ENCODE measurements at regions not wholly inside any gene's neighbourhood (a gene's known extent, or its start where the extent isn't known, plus 50 kb on each side); places are given as distances from the start of the nearest gene placed in this dataset.
"Not testable (repeated sequence)": the region's sequence is repeated elsewhere in the genome, so short reads cannot be mapped to it uniquely, and the experiment has no call there.

- no peak for DNase-seq (ENCODE audit: low spot score)
These were observed 1331.1 kb downstream of the ADGRL3 start for GRCh38 chr4:62531264-62531663.

GRCh38 chr4:62528874-62529273 is 1328.7 kb downstream of the ADGRL3 start:
- no peak for DNase-seq (ENCODE audit: low spot score)

- no peak for DNase-seq (ENCODE audit: low spot score)
These were observed 1326.5 kb downstream of the ADGRL3 start for GRCh38 chr4:62526671-62527070.

GRCh38 chr4:62523256-62523655 is 1323.1 kb downstream of the ADGRL3 start:
- no peak for DNase-seq (ENCODE audit: low spot score)

- no peak for DNase-seq (ENCODE audit: low spot score)
These were observed 1322.1 kb downstream of the ADGRL3 start for GRCh38 chr4:62522273-62522672.

DNA sequence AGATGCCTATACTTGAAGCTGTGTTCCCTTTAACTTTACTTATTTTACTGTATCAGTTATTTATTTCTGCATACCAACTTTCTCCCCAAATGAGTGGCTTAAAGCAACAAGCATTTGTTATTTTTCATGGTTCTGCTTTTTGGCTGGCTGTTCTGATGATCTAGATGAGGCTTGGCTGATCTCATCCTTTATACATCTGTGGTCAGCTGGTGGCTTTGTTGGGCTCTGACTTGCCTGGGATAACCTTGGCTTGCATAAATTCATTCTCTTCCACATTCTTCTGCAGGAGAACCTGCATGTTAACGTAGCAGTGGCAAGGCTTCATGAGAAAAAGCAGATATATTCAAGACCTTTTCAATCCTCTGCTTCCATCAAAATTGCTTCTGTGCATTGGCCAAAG is 1317.6 kb downstream of the ADGRL3 start:
- no peak for DNase-seq (ENCODE audit: low spot score)

- DNase-seq (ENCODE audit: low spot score) = no peak
These were observed 1313.2 kb downstream of the ADGRL3 start for GRCh38 chr4:62513306-62513705.

- no peak for DNase-seq (ENCODE audit: low spot score)
These were observed 1312.1 kb downstream of the ADGRL3 start for GRCh38 chr4:62512271-62512670.

DNA sequence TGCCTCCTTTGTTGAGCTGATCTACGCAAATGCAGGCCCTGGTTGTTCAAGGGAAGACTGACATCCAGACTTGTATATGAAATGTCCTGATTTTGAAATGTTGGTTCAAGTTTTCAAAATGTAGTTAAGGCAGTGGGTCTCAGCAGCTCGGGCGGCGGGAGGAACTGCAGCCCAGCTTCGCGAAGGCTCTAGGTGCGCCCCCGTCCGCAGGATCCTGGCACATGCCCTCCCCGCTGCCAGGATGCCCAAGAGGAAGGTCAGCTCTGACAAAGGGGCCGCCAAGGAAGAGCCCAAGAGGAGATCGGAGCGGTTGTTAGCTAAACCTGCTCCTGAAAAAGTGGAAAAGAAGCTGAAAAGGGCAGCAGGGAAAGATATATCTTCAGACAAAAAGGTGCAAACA is 1310.1 kb downstream of the ADGRL3 start:
- no peak for DNase-seq (ENCODE audit: low spot score)

DNA sequence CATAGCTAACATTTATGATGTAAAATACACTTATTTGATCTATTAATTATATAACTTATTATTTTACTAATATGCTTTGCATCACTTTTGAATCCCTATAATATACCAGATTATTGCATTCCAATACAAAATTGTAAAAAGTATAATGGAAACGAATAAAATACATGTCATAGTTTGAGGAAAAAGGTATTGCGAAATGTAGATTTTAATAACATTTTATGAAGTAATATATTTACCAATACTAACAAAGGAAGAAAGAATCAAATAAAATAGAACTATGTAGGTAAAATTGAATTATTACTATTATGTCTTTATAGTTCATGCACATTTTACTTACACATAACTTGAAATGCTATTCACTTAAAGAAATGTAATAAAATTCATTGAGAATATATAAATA is 1300.2 kb downstream of the ADGRL3 start:
- no peak for DNase-seq (ENCODE audit: low spot score)

GRCh38 chr4:62495032-62495431 is 1294.9 kb downstream of the ADGRL3 start:
- DNase-seq (ENCODE audit: low spot score) = no peak

GRCh38 chr4:62491756-62492155 is 1291.6 kb downstream of the ADGRL3 start:
- DNase-seq (ENCODE audit: low spot score) = not testable (repeated sequence)

- DNase-seq (ENCODE audit: low spot score) = no peak
These were observed 1290.5 kb downstream of the ADGRL3 start for GRCh38 chr4:62490635-62491034.

DNA sequence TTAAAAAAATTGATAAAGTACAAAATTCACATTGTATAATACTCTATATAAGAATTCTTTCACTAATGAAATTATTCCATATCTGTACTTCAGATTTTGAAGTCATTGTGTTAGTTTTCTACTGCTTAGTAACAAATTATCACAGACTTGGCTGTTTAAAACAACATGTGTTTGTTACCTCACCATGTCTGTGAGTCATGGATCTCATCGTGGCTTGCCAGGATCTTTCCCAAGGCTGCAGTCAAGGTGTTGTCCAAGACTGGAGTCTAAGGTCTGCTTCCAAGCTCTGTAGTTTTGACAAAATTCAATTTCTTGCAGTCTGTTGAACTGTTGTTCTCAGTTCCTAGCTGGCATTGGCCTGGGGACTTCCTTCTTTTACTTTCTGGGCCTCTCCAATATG is 1286.9 kb downstream of the ADGRL3 start:
- no peak for DNase-seq (ENCODE audit: low spot score)

GRCh38 chr4:62484357-62484756 is 1284.2 kb downstream of the ADGRL3 start:
- DNase-seq (ENCODE audit: low spot score) = no peak

DNA sequence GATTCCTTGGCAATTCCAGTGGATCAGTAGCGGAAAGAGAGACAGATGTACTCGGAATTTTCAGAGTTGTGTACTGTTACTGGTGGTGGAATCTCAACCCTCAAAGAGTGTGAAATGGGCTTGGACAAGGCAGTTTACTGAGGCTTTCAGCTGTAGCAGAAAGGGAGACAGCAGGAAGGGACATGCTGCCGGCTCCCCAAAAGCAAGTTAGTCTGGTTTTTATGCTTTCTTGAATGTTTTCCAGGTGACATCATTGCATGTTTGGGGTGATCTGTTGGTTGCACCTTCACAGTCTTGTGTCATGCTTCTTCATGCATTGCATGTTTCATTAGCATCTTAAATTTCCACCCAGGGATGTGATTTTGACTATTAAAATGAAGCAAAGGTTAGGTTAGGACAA is 1282.2 kb downstream of the ADGRL3 start:
- DNase-seq (ENCODE audit: low spot score) = no peak

DNA sequence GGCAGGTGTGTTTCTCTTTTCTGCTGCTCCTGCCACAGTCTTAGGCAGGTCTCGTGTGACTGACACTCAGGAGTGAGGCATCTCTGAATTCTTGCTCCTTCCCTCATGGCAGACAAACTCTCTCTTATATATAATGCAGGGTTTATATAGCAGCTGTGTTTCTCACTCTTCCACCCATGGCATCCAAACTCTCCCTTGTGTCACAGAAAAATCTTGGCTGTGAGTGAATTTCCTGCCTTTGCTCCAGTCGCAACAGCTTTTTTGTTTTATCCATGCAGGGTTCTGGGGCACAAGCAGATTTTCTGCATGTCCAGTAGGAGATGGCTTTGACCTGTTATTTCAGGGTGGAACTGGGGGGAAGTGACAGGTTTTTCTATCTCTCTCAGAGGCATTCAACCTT is 1275.5 kb downstream of the ADGRL3 start:
- no peak for DNase-seq (ENCODE audit: low spot score)

DNA sequence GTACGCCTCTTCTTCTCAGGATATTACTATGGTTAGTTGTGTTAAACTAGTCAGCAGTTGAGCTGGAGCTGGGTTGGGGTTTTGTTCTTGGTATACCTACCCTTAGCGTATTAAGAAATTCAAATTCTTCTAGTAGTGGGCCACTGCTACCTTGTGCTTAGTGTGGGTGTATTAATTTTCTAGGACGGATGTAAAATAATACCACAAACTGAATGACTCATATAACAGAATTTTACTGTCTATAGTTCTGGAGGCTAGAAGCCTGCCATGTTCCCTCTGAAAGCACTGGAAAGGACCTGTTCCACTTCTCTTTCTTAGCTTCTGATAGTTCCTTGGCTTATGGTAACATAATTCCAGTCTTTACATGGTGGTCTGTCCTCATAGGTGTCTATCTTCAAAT is 1274.7 kb downstream of the ADGRL3 start:
- DNase-seq (ENCODE audit: low spot score) = no peak

GRCh38 chr4:62471021-62471420 is 1270.9 kb downstream of the ADGRL3 start:
- no peak for DNase-seq (ENCODE audit: low spot score)

DNA sequence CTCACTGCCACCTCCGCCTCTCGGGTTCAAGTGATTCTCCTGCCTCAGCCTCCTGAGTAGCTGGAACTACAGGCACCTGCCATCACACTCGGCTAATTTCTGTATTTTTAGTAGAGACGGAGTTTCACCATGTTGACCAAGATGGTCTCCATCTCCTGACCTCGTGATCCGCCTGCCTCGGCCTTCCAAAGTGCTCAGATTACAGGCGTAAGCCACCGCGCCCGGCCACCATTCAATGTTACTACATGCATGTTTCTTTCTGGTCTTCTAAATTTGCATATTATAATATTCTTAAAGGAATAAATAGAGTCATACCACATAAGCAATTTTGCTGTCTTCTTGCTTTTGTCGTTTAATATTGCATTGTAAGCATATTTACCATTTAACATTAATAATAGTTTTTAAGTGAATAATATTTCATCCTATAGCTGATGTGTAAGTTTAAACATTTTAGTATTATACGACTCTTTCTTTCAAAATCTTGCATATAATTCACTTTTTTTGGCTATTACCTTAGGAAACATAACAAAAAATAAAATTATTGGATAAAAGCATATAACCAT is 1270.4 kb downstream of the ADGRL3 start:
- DNase-seq (ENCODE audit: low spot score) = no peak

GRCh38 chr4:62470020-62470419 is 1269.9 kb downstream of the ADGRL3 start:
- no peak for DNase-seq (ENCODE audit: low spot score)

GRCh38 chr4:62461961-62462360 is 1261.8 kb downstream of the ADGRL3 start:
- DNase-seq (ENCODE audit: low spot score) = no peak

DNA sequence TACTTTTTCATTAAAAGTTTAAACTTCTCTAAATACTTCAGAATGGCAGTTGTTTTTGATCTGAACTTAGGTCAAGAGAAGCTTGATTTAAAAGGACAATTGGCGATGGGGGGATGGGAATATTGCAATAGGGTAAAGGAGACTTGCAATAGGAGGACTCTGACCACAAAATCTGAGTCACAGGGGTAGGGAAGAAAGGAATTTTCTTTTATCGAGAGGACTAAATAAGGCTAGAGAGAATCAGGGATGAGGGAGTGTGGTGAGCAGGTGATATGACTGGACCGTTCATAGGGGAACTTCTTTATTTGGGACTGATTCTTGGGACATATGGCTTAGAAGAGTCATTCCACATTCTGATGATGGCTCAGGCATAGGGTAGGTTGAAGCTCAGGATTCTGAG is 1260.2 kb downstream of the ADGRL3 start:
- DNase-seq (ENCODE audit: low spot score) = no peak

GRCh38 chr4:62457356-62457755 is 1257.2 kb downstream of the ADGRL3 start:
- no peak for DNase-seq (ENCODE audit: low spot score)

- DNase-seq (ENCODE audit: low spot score) = no peak
These were observed 1255.7 kb downstream of the ADGRL3 start for GRCh38 chr4:62455871-62456270.

All from cerebellar cortex (tissue), 1 donor.